ENCODE measurements at regions not wholly inside any gene's neighbourhood (a gene's known extent, or its start where the extent isn't known, plus 50 kb on each side); places are given as distances from the start of the nearest gene placed in this dataset.

GRCh38 chr7:43014406-43014805 is 82.2 kb downstream of the MRPL32 start:
- no peak for ATAC-seq
- no peak for DNase-seq (ENCODE audit: low read depth, low spot score)
- in situ Hi-C loops (cut with HindIII; ENCODE audit: low pct_unique_long_range_greater_than_20kb, low sequenced_read_pairs): no loop called here
- POLR2A ChIA-PET: no interaction called here
- H3K36me3 ChIP-seq (ENCODE audit: control insufficient read depth, insufficient read depth, low read length): no peaks in the 10 kb centered on the region
- no peaks in the 10 kb centered on the region; the same call in 1 of the 2 replicates for H3K27me3 ChIP-seq (ENCODE audit: control insufficient read depth, insufficient read depth, low read length)
- TF ChIP-seq CTCF (IDR thresholded peaks at IDR 0.05): no peak
- TF ChIP-seq SIN3A (IDR thresholded peaks at IDR 0.05; ENCODE audit: borderline replicate concordance, insufficient read depth, low read depth, low read length): no peak
- TF ChIP-seq TCF7L2 (IDR thresholded peaks at IDR 0.05; ENCODE audit: low read depth, low read length): no peak
- TF ChIP-seq REST (IDR thresholded peaks at IDR 0.05; ENCODE audit: insufficient read depth in 1 of 2, low read depth in 2 of 2, low read length in 1 of 2): no peak
- no TSS peak for BruUV-seq (replicated peaks)
- H3K4me3 ChIP-seq (ENCODE audit: low read depth in 2 of 2, low read length in 2 of 2): no peak overlapping the region
- H3K4me1 ChIP-seq (ENCODE audit: control insufficient read depth, insufficient read depth, low read length): no peaks in the 10 kb centered on the region
- CTCF ChIA-PET: no interaction called here
- no peak overlapping the region for H3K27ac ChIP-seq (ENCODE audit: low read length)
- intact Hi-C loops (cut with micrococcal nuclease; ENCODE audit: unreplicated experiment): no loop called here
- no peaks in the 10 kb centered on the region for H3K9me3 ChIP-seq (ENCODE audit: control insufficient read depth, insufficient read depth, low read depth, low read length)

GRCh38 chr7:43015301-43015700 is 83.1 kb downstream of the MRPL32 start:
- Histone ChIP-seq H3K4me1 (ENCODE audit: control insufficient read depth, insufficient read depth, low read length) (no peaks in the 10 kb centered on the region), H3K9me3 (ENCODE audit: control insufficient read depth, insufficient read depth, low read depth, low read length) (no peaks in the 10 kb centered on the region), H3K4me3 (ENCODE audit: low read depth in 2 of 2, low read length in 2 of 2) (no peak overlapping the region), H3K36me3 (ENCODE audit: control insufficient read depth, insufficient read depth, low read length) (no peaks in the 10 kb centered on the region), H3K27ac (ENCODE audit: low read length) (no peak overlapping the region), H3K27me3 (ENCODE audit: control insufficient read depth, insufficient read depth, low read length) (no peaks in the 10 kb centered on the region; the same call in 1 of the 2 replicates)
- BruUV-seq (replicated peaks): no TSS peak
- in situ Hi-C loops (cut with HindIII; ENCODE audit: low pct_unique_long_range_greater_than_20kb, low sequenced_read_pairs): no loop called here
- DNase-seq (ENCODE audit: low read depth, low spot score) (no peak), ATAC-seq (no peak)
- intact Hi-C loops (cut with micrococcal nuclease; ENCODE audit: unreplicated experiment): no loop called here
- TF ChIP-seq REST (IDR thresholded peaks at IDR 0.05; ENCODE audit: insufficient read depth in 1 of 2, low read depth in 2 of 2, low read length in 1 of 2) (no peak), POLR2AphosphoS5 (IDR thresholded peaks at IDR 0.05; ENCODE audit: low read depth, low read length) (no peak)
- ChIA-PET CTCF (no interaction called here), POLR2A (no interaction called here)
